Stimulated activated CD8-positive, alpha-beta memory T cell treated with anti-CD3 and anti-CD28 coated beads, Interleukin-15, amount 100 ng/mL, for 48 hours (primary cell): ENCODE measurements at regions not wholly inside any gene's neighbourhood (a gene's known extent, or its start where the extent isn't known, plus 50 kb on each side); places are given as distances from the start of the nearest gene placed in this dataset.

ENCODE experiments used
- DNase-seq, 2 donors: peaks; one replicate each; pipeline ENCODE4 v3.0.0-alpha.2; 2020; ENCODE audit warnings: low read depth in 2 of 2

DNA sequence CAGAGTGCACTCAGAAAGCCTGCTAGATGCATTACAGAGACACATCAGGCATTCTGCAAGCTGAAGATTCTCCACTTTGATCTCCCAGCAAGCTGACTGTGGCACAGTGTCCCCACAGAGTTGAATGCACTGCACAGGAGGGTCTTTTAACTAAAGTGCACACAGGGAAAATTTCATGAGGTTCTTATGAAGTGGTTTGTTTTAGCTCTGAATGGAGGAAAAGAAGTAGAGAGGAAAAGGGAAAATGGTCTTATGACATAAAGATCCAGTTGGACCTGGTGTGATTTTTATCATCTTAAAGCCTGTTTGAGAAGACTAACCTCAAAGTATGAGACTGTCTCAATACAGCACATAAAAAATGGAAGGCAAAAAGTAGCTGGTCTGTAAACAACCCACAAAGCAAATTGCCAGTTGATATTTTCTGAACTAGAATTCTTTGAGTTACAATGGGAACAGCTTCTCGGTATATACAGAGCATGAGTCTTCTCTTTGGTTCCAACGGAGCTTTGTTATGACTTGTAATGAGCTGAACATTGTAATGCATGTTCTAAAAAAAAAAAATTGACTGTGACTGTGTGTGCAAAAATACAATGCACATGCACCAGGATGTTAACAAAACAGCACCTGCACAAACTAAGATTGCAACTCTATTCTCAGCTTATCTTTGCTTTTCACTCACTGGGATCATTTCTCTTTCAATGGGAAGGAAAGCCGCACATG lies 383.0 kb upstream of the ID4 start:
- DNase-seq, result no peak

DNA sequence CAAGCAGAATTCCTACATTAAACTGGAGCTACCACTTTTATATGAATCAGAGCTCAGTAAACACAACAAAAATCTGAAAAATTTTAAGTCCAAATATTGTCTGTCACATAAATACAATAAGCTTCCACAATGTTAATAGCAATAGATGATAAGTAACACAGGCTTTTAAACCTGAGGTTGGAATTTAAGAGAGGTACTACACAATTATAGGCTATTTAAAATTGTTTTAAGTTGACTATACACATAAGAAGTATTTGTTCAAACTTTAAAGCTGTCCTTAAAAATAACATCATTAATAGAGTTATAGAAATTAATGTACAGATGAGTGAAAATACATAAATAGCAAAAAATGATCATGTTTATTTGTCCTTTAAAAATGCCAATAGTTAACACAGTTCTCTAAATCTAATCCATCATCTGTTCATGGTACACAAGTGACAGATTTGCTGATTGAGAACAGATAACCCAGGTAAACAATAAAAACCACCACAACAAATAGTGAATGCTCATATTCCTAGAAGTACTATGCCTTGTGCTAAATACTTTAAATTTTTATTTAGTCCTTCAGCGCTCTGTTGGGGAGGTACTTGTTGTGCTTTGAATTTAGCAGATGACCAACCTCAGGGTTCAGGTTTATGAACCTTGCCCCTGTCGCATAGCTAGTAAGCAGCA lies 382.3 kb upstream of the ID4 start:
- DNase-seq, result no peak

DNA sequence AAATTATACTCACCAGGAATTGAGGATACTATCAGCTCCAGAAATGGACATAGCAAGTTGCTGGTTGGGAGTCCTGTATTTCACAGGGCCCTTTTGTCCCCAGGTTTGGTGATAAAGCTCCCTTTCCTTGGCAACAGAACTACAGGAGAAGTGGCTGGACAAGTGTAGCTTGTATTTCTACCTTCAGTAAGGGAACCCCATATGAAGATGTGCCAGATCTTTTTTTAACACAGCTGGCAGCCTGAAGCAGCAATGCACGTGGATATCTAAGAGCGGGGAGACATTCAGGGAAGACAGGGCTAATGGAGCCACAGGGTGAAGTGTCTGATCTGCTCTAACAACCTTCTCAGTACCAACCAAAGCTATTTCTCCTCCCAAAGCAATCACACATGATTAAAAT lies 373.9 kb upstream of the ID4 start:
- DNase-seq, result no peak

DNA sequence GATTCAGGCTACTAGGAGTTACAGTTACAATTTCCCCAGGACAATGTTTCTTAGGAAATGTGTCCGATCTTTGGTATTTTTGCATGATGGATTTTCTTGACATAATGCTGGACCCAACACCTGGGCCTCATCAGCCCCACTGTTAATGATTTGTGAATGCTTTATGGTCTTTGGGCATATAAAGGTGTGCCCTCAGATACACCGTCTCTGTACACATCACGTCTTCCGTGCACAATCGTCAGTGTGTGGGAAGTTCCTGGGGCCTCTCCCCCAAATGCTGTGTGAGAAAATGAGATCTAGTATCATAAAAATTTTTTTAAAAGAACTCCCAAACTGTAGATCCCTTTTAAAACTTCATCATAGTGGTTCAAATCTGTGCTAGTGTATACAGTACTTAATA lies 373.2 kb upstream of the ID4 start:
- no peak for DNase-seq

DNA sequence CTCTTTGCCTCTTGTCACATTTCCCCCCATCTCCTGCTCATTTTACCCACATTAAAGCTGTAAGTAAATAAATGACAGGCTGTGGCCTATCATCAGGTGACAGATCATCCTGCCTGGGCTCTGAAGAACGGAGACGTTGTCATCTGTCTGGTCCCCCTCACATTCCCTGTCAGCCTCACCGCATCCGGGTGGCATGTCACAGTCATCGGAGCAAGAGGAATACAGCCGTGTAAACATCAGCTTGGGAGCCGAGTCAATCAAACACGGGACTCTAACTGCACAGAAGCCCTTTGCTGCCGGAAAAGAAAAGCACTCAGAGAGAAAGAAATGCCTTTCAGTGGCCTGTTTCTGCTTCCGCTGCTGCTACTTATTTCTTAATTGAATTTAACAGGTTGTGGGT lies 371.9 kb upstream of the ID4 start:
- DNase-seq, result no peak

DNA sequence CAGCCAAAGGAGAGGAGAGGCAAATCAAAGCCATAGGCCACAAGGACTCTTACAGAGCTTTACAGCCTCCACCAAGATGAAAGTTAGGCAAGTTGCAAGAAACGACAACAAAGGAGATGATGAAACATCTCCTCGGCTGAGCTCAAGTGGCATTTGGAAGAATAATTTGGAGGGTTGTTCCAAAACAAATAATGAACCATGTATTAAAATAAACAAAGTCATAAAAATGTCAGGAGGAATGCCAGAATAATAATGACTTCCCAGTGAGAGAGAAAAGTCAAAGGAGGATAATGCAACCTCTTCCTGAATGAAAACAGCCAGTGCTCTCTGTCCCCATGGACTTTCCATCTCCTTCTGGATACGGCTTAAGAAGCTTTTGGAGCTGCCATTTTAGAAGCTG lies 371.4 kb upstream of the ID4 start:
- DNase-seq, result no peak

DNA sequence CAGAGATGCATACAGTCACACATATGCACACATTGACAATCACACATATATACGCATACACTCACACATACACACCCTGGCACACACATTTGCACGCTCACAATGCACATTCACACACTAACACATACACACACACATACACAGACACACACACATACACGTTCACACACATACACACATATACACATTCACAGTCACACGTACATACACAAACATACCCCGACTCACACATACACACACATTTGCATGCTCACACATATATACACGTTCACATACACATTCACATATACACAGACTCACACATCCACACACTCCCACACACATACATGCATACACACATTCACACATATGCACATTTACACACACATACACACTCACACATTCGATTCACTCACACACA lies 366.8 kb upstream of the ID4 start:
- DNase-seq, result no peak

DNA sequence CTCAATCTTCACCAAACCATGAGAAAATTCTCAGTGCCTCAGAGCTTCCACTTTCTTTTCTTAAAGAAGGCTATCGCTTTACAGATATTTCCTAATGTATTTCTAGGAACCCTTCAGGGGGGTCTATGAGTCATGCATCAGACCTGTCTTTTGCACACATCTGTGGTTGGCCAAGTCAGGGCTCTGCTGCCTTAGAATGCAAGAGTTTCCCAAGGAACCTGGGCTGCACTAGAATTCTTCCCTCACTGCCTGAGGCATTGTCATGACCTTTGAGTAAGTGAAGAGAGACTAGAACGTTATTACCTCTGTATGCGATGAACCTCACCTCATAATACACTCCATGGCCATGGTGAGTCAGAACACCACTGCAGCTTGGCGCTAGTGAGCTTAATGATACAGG lies 365.0 kb upstream of the ID4 start:
- no peak for DNase-seq

DNA sequence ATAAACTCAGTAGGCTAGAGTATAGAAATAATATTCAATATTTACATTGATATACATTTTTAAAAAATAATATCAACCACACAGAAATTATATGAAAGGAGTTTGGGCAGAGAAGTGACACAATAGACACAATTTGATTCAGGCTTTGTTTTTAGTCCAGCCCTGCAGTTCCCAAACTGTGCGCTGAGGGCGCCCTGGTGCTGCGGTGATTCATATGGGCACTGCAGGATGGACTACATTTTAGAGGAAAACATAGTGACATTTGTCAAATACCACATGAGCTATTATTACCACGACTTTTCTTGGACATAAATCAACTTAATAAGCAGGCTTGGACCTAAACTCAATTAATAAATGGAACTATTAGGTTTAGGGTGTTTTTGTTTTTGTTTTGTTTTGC lies 364.3 kb upstream of the ID4 start:
- no peak for DNase-seq

DNA sequence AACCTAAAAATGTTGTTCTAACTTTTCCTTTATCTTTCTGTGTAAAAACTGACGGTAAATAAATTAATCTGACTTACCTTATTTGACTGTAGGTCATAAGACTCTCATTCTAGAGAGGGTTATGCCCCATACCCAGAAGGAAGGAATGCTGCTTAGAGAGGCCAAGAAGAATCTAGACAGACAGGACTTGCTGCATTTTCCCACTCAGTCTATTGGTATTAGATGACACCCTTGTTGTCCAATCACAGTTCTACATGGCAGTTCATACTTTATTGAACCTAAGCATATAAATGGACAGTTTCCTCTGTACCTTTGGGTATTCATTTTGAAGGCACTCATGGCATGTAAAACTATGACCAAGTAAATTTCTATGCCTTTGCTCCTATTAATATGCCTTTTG lies 359.6 kb upstream of the ID4 start:
- no peak for DNase-seq

DNA sequence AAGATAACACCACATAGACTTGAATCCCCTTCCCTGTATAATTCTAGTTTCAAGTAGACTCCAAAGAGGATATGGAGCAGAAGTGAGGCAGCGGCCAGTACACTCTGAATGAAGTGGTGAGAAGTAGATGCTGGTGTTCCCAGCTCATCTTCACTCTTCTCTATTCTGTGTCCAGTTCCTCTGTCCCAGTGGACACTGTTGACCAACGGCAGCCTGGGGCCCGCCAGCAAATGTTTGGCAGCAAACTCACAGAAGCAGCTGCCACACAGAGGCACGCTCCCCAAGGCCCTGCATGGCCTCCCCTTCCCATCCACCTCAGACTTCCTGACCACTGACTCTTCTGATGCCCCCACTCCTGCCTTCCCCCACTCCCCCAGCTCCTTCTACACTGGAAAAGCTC lies 358.9 kb upstream of the ID4 start:
- no peak for DNase-seq

DNA sequence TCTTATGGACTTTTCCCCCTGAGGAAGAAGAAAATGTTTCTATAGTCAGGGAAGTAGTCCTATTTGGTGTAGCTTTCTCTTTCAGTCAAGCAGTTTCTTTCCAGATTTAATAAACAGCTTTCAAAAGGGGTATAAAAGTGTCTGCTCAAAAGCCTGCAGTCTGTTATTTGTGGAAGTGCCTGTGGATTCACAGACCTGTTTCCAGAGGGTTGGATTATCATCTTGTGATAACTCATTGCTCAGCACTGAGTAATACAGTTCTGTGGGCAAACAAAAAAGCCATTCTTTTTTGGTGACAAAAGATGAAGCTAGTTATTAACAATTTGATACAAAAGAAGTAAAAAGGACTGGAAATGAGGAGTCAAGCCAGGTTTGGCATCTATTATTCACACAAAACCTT lies 358.2 kb upstream of the ID4 start:
- DNase-seq, result no peak

DNA sequence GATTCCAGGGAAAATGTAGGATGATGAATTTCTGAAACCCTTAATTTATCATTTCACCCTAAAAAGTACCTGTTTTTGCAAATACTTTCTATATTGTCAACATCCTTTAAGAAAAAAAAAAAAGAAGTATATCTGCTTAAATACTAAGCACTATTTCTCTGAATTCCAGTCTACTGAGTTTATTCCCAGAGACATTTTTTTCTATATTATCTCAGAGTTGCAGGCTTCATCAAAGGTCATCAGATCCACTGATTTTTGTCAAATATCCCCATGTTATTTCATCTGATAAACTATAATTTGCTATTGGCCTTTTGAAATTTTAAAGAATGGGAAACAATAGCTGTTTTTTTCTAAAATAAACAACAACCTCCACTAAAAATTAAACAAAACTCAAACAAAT lies 357.6 kb upstream of the ID4 start:
- no peak for DNase-seq

DNA sequence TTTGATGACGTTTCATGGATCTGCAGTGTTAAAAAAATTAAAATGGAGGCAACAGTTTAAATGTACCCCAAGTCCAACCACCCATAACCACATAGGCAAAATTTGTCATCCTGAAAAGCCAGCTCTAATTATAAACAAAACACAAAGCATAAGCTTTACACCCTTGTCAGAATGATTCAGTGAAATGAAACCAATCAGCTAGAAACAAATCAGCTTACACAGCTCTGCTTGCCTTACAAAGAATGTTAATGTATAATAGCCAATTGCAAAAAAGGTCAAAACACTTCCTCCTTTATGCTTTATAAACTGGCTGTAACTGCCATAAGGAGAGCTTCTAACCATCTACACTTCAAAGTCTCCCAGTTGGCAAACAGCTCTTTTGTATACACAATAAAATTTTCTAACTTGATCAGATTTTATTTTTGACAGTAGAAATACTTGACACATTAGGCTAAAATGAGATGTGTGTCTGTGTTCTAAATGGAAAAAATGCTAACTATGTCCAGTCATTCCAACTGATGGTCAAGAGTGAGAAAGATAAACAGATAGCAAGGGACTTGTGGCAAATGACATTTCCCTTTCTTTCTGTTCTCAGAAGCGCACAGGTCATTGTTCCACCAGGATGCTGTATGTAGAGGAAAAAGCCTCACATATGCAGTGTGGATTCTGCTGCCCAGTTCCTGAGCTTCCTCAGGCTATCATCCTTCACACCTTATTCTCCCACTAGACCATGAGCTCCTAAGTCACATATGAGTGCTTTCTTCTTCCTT lies 344.3 kb upstream of the ID4 start:
- DNase-seq, result no peak

DNA sequence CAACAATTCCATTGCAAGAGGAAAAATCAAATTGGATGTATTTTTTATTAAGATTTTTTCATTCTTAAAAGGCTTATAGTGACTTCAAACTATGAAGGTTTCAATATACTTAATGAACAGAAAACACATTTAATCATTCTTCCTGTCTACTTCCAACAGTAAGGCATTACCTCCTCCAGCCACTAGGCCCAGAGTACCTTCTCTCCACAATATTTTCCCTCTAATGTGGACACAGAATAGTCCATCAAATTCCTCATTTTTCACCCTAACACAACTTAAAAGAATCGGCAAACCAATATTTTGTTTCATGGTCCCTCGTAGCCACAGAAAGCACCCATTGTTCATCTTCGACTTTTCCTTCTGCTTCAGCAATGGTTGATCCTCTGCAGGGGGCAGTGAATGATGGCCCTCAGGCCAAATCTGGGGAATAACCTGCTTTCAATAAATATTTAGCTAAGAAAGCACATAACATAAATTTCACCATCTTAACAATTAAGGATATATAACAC lies 335.4 kb upstream of the ID4 start:
- DNase-seq, result no peak

DNA sequence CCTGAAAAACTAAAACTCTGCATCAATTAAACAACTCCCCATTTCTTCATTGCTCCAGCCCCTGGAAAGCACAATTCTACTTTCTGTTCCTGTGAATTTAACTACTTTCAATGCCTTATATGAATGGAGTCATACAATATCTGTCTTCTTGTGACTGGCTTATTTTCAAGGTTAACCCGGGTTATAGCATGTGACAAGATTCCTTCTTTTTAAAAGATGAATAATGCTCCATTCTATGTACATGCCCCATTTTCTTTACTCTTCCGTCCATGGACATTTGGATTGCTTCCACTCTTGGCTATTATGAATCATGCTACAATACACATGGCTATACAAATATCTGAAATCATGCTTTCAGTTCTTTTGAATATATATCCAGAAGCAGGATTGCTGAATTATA lies 334.9 kb upstream of the ID4 start:
- no peak for DNase-seq

DNA sequence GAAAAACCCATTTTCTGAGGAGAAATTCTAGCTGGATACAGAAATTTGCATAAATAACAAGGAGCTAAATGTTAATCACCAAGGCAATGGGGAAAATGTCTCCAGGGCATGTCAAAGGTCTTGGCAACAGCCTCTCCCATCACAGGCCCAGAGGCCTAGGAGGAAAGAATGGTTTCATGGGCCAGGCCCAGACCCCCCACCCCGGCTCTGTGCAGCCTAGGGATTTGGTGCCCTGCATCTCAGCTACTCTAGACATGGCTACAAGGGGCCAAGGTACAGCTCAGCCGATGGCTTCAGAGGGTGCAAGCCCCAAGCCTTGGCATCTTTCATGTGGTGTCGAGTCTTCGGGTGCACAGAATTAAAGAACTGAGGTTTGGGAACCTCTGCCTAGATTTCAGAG lies 321.2 kb upstream of the ID4 start:
- no peak for DNase-seq

DNA sequence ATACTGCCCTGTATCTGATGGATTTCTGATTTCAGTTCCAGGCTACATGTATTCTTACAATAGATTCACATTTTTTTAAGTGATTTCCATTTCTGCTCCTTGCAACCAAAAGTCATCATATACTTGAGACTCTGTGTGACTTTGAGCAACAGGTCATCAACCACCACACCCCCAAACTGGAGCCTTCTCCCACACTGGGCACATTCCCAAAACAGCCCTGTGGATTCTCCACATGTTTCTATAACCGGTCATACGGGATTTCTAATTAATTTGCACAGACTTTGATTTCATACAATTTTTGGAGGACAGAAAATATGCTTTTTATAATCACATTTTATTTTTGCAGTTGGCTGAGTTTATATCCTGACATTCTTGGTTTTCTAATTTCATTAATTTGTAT lies 317.2 kb upstream of the ID4 start:
- DNase-seq, result no peak

DNA sequence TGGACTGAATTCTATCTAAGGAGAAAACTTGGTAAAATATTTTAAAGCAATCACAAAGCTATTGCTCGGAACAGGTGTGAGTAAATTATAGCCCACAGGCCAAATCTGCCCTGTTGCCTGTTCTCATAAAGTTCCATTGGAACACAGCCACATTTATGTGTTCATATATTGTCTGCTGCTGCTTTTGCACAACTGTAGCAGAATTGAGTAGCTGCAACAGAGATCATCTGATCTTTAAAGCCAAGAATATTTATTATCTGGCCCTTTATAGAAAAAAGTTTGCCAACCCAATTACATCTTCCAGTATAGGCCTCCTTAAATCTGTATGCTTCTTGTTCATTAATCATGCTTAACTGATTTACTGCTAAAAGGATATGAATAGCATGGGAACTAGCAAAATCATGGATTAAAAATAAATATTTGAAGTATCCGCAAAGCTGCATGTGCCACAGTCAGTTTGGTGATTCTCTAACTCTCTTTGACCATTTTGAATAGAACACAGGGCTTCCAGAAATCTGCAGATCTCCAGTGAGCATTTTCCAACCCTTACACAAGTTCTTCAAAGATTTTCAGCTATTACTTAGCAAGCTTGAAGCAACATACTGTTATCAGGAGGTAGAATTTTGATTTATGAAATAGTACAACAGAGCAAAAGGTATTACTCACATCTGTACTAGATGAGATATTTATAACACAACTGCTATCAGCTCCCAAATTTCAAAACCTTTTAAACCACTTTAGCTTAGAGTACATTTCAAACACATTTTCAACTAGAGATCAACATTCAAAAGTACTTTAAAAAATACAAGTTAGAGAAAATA lies 312.6 kb upstream of the ID4 start:
- DNase-seq, result no peak

DNA sequence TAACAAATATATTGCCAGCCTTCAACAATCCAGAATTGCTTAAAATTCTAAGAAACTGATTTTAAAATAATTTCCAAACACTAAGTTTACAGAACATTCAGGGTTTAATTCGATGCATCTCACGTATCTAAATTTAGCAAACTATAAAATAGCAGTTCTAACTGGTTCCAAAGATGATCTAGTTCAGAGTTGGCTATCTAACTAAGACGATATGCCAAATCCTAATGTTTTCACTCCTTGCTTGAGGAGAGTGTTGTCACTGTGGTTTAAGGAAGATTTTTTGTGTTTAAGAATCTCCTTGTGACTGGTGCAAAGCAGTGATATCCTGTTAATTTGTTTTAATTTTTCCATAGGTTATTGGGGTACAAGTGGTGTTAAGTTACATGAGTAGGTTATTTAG lies 311.5 kb upstream of the ID4 start:
- DNase-seq, result no peak

DNA sequence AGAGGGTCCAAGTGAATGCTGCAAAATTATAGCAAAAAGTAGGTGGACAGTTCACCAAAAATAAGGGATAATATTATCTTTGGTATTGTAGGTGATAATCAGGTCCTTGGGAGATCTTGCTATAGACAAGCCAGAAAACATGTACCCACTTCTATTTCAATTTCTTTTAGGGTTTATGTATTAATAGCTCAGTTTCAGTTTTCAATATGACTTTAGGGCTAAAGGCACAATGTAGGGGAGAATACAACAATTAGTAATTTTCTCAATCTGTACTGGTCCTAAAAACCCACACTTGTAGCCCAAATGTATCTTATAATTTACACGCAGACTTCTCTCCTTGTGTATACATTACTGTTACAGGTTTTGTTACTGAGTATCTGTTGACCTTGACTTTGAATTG lies 307.0 kb upstream of the ID4 start:
- no peak for DNase-seq

DNA sequence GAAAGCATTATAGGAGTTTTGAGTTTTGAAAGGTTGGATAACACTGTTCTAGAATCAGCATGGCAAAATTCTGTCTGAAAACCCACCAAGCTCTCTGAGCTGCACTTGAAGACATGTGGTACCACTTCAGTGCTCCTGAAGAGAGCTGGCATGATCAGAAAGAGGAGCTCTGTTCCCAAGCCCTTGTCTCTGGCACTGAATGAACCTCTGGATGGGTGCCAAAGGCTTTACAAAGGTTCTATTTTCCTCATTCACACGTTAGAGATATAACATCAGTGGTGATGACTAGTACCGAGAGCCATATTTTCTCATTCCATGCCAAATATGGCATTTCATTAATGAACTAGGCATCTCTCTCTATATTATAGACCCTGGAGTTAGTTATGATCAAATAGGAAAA lies 301.8 kb upstream of the ID4 start:
- no peak for DNase-seq
